T-helper 2 cell (primary cell): ENCODE measurements at regions not wholly inside any gene's neighbourhood (a gene's known extent, or its start where the extent isn't known, plus 50 kb on each side); places are given as distances from the start of the nearest gene placed in this dataset.
"Not testable (repeated sequence)": the region's sequence is repeated elsewhere in the genome, so short reads cannot be mapped to it uniquely, and the experiment has no call there.

ENCODE experiments used
- DNase-seq, 5 experiments: peaks; one replicate each; pipeline versions ENCODE4 v3.0.0 to v3.0.0-alpha.2; 2012 to 2022

DNA sequence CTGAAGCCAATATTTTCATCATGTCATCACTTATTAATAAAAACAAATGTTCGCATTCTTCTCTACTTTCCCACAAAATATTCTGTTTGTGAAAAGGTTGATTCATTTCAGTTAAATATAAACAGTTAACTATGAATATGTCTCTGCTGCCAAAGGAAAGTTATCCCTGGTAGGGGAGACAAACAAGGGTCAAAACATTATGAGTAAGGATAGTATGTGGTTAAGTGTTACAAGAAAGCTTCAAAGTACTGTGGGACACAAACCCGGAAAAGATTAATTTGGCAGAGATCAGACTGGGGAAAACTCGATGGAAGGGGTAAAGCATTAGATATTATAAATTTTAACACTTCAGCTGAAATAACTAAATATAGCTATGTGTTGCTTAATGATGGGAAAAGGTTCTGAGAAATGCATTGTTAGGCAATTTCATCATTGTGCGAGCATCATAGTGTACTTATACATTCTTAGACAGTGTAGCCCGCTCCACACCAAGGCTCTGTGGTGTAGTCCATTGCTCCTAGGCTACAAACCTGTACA is 436.5 kb upstream of the TBL1XR1 start:
- no peak for DNase-seq

DNA sequence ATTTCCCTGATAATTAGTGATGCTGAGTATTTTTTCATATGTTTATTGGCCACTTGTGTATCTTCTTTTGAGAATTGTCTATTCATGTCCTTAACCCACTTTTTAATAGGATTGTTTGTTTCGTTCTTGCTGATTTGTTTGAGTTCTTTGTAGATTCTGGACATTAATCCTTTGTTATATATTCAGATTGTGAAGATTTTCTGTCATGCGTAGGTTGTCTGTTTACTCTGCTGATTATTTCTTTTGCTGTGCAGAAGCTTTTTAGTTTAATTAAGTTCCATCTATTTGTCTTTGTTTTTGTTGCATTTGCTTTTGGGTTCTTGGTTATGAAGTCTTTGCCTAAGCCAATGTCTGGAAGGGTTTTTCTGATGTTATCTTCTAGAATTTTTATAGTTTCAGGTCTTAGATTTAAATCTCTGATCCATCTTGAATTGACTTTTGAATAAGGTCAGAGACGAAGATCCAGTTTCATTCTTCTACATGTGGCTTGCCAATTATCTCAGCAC is 438.4 kb upstream of the TBL1XR1 start:
- not testable (repeated sequence) for DNase-seq

DNA sequence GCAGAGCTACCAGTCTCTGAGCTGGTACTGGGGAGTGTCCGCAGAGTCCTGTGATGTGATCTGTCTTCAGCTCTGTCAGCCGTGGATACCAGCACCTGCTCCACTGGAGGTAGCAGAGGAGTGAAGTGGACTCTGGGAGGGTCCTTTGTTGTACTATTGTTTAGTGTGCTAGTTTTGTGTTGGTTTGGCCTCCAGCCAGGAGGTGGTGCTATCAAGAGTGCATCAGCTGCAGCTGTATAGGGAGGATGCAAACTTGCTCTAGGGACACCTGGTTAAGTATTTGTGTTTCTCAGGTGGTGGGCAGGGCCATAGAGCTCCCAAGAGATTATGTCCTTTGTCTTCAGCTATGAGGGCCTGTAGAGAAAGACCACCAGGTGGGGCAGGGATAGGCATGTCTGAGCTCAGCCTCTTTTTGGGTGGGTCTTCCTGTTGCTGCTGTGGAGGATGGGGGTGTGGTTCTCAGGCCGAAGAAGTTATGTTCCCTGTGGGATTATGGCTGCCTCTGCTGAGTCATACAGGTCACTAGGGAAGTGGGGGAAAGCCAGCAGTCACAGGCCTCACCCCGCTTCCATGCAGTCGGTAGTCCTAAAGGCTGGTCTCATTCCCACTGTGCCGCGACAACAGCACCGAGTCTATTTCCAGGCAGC is 443.2 kb upstream of the TBL1XR1 start:
- DNase-seq, result peak in 1 of 5 experiments; percentile 8

- no peak for DNase-seq
Observed at GRCh38 chr3:177641206-177641605, 443.9 kb upstream of the TBL1XR1 start.

- DNase-seq, result no peak
Observed at GRCh38 chr3:177642042-177642803, 444.9 kb upstream of the TBL1XR1 start.

DNA sequence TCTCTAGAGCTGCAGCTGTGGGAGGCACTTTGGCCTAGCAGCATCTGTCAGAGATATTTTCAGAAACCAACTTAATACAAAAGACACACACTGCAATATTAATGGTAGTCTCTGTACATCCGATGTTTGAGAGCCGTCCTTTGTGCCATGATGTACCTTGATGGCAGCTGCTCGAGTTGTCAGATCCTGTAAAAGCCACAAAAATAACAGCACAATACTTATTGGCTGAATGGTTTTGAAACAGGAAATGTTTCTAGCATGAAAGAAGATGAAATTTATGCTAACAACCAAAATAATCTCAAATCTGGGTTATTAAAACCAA is 445.5 kb upstream of the TBL1XR1 start:
- DNase-seq, result peak in 2 of 5 experiments; percentile 21 to 51

DNA sequence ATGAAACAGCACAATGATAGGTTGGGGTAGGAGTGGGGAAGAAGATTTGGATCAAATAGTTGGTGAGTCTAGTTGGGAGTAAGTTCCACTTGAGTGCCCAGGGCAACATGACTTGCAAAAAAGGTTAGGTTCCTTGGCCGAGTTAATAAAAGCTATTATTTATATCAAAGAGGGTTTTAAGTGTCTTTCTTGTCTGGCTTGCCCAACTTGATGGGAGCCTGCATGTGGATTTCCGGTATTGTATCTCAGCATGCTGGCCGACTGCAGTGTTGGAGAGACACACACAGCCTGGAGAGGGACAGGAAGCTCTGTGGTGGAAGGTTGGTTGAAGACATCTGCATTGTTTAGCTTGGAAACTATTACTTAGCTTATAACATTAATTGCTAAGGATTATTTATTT is 449.5 kb upstream of the TBL1XR1 start:
- peak in 2 of 5 experiments; percentile 10 to 70 for DNase-seq

- DNase-seq, result no peak
Observed at GRCh38 chr3:177647341-177647740, 450.1 kb upstream of the TBL1XR1 start.

- DNase-seq, result peak in 1 of 5 experiments; percentile 43
Observed at GRCh38 chr3:177647876-177648275, 450.6 kb upstream of the TBL1XR1 start.

DNA sequence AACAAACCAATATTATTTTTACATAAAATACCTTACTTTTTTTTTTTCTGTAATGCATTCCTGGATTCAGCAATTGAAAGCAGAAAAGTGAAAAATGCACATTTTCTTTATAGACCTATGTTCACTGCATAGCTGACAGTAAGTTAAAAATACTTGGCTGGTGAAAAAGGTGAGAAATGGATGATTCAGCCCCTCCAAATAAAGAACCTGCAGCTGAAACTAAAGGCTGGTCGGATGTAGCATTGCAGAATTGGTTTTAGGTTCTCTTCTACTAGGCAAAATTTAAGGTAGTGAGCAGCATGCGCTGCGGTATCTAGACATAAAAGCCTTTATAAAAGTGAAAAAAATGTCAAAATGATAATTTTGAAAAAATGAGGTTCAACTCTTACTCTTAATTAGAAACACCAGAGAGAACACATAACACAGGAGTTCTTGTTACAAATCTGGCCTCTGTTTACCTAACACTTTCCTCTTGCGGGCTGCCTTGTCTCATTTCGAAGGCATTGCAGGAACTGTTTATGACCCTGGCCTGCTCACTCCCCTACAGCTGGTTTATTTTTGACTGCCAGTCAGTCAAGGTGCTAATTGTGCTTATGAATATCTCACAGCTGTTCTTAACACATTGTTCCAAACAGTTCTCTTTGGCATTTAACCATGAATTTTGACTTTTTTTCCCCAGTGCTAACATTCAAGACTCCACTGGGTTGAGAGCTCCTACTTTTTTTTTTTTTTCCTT is 455.4 kb upstream of the TBL1XR1 start:
- peak in 1 of 5 experiments; percentile 8 for DNase-seq

- DNase-seq, result no peak
Observed at GRCh38 chr3:177657243-177657642, 460.0 kb upstream of the TBL1XR1 start.

GRCh38 chr3:177658354-177658753 is 461.1 kb upstream of the TBL1XR1 start:
- DNase-seq, result no peak

GRCh38 chr3:177664380-177665103 is 467.3 kb upstream of the TBL1XR1 start:
- peak in 1 of 5 experiments; percentile 17 for DNase-seq

DNA sequence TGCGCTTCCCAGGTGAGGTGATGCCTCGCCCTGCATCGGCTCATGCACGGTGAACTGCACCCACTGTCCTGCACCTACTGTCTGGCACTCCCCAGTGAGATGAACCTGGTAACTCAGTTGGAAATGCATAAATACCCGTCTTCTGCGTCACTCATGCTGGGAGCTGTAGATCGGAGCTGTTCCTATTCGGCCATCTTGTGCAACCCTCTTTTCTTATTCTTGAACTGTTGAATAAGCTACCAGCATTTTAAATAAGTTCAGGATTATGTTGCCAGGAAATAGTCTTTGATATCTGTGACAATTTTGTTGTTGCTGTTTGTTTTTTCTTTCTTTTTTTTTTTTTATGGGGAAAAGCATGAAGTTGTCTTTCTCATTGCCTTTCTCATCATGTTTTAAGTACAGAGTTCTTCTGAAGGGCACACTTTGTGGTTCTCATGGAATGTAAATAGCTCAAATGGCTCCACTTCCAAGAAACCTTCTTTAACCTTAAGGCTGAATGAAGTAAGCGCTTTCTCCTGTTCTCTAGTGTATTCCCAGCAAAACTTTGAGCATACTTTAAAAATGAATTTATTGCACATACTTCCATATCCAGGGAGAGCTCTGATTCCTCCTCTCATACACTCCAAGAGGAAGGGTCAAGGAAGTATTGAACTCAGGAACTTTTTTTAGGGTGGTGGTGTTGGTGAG is 468.0 kb upstream of the TBL1XR1 start:
- no peak for DNase-seq

- DNase-seq, result no peak
Observed at GRCh38 chr3:177672252-177672911, 475.1 kb upstream of the TBL1XR1 start.

GRCh38 chr3:177673112-177673914 is 476.0 kb upstream of the TBL1XR1 start:
- no peak for DNase-seq

- no peak for DNase-seq
Observed at GRCh38 chr3:177674186-177674585, 476.9 kb upstream of the TBL1XR1 start.

- no peak for DNase-seq
Observed at GRCh38 chr3:177676148-177676547, 478.9 kb upstream of the TBL1XR1 start.

DNA sequence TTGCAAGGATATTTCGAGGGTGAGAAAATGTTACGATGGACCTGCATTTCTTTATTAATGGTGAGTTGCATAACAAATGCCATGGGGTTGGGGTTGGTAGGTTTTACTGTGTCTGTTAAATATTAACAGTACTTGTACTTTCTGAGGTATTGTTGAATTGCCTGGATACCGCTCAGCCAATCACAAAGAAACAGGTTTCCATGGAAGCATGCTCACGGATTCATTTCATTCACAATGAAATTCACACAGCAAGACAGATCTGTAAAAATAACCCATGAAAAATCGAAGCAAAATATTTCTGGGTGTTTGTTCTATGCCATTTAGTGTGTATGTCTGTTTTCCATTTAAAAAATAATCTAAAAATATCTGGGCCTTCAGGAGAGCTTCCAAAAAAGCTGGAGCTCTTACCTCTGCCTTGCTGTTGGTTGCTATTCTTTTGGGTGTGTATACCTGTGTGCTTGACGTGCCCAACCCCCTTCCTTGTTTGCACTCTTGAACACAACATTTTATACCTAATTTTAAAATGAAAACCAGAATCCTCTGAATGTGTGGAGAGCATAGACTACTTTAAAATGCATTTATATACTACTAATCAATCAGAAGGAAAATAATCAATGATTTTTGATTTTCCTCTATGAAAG is 479.8 kb upstream of the TBL1XR1 start:
- DNase-seq, result no peak
